ENCODE measurements at regions not wholly inside any gene's neighbourhood (a gene's known extent, or its start where the extent isn't known, plus 50 kb on each side); places are given as distances from the start of the nearest gene placed in this dataset.

DNA sequence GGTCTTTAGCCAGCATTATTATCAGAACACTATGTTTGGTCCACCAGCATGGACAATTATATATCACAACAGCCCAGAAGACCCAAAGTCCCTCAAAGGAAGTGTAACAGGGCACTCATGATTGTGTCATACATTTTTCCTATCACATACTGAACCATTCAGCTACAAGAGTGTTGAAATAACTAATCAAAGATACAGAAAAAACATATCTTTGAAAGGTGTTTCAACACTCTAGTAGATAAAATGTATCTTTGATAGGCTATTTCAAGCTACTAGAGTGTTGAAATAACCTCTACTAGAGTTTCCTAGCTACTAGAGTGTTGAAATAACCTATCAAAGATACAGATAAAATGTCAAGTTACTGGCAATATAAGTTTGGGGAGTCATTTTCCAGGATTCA is 545.0 kb downstream of the PRR16 start:
- TF ChIP-seq, protein P1, sequence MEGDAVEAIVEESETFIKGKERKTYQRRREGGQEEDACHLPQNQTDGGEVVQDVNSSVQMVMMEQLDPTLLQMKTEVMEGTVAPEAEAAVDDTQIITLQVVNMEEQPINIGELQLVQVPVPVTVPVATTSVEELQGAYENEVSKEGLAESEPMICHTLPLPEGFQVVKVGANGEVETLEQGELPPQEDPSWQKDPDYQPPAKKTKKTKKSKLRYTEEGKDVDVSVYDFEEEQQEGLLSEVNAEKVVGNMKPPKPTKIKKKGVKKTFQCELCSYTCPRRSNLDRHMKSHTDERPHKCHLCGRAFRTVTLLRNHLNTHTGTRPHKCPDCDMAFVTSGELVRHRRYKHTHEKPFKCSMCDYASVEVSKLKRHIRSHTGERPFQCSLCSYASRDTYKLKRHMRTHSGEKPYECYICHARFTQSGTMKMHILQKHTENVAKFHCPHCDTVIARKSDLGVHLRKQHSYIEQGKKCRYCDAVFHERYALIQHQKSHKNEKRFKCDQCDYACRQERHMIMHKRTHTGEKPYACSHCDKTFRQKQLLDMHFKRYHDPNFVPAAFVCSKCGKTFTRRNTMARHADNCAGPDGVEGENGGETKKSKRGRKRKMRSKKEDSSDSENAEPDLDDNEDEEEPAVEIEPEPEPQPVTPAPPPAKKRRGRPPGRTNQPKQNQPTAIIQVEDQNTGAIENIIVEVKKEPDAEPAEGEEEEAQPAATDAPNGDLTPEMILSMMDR (IDR thresholded peaks at IDR 0.05; ENCODE audit: low read depth, low read length, poor library complexity, severe bottlenecking): no peak
- TF ChIP-seq EZH2phosphoT487 (IDR thresholded peaks at IDR 0.05; ENCODE audit: borderline replicate concordance, low read length): no peak
- Histone ChIP-seq H3K4me3 (ENCODE audit: low read length) (no peak overlapping the region), H4K20me1 (ENCODE audit: control insufficient read depth, insufficient read depth, low read depth, low read length) (no peaks in the 10 kb centered on the region), H3K9me2 (replicated peaks; ENCODE audit: control insufficient read depth, low read length) (no peaks in the 10 kb centered on the region), H3K36me3 (ENCODE audit: control insufficient read depth, low read length) (no peaks in the 10 kb centered on the region), H3K4me1 (ENCODE audit: control insufficient read depth, low read length) (no peaks in the 10 kb centered on the region), H3K79me2 (ENCODE audit: control insufficient read depth, low read length) (no peaks in the 10 kb centered on the region), H3K9me3 (ENCODE audit: control insufficient read depth, insufficient read depth, low read length) (no peaks in the 10 kb centered on the region), H3K27me3 (ENCODE audit: control insufficient read depth, low read length) (no peaks in the 10 kb centered on the region), H3F3A (ENCODE audit: control insufficient read depth, insufficient read depth) (no peaks in the 10 kb centered on the region), H3K27ac (ENCODE audit: low read depth, low read length) (no peak overlapping the region), H3K4me2 (ENCODE audit: low read length) (no peak overlapping the region)

DNA sequence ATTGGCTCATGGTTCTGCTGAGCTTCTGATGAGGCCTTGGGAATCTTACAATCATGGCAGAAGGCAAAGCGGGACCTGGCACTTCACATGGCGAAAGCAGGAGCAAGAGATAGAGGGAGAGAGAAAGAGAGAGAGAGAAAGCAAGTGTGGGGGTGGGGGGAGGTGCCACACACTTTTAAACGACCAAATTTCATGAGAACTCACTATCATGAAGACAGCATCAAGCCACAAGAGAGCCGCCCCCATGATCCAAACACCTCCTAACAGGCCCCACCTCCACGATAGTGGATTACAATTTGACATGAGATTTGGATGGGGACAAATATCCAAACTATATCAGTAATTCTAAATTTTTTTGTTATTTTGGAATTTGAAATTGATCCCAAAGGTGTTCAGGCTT is 553.9 kb downstream of the PRR16 start:
- Histone ChIP-seq H3K27me3 (ENCODE audit: control insufficient read depth, low read length) (no peaks in the 10 kb centered on the region), H3F3A (ENCODE audit: control insufficient read depth, insufficient read depth) (no peaks in the 10 kb centered on the region), H3K4me2 (ENCODE audit: low read length) (no peak overlapping the region), H3K4me3 (ENCODE audit: low read length) (no peak overlapping the region), H3K9me2 (replicated peaks; ENCODE audit: control insufficient read depth, low read length) (no peaks in the 10 kb centered on the region), H3K4me1 (ENCODE audit: control insufficient read depth, low read length) (no peaks in the 10 kb centered on the region), H3K36me3 (ENCODE audit: control insufficient read depth, low read length) (no peaks in the 10 kb centered on the region), H4K20me1 (ENCODE audit: control insufficient read depth, insufficient read depth, low read depth, low read length) (no peaks in the 10 kb centered on the region), H3K9me3 (ENCODE audit: control insufficient read depth, insufficient read depth, low read length) (no peaks in the 10 kb centered on the region), H3K27ac (ENCODE audit: low read depth, low read length) (no peak overlapping the region), H3K79me2 (ENCODE audit: control insufficient read depth, low read length) (no peaks in the 10 kb centered on the region)
- TF ChIP-seq, protein P1 (IDR thresholded peaks at IDR 0.05; ENCODE audit: low read depth, low read length, poor library complexity, severe bottlenecking): no peak
- no peak for TF ChIP-seq EZH2phosphoT487 (IDR thresholded peaks at IDR 0.05; ENCODE audit: borderline replicate concordance, low read length)

DNA sequence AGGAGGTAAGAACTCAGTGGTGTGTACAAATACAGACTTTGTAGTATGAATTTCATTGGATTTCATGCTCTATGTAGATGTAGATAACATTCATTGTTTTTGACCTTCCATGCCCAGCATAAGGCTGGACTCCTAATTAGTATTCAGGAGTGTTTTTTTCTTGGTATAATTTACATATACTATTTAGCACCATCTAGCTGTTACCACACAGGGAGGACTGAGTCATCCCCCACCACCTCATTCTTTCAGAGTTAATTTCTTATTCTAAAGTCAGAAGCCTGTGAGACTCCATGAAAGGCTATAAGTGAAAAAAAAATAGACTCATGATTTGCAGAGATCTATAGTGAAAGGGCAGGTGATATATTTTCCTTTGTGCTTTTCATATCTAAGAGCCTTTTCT is 555.0 kb downstream of the PRR16 start:
- Histone ChIP-seq H3K36me3 (ENCODE audit: control insufficient read depth, low read length) (no peaks in the 10 kb centered on the region), H3K79me2 (ENCODE audit: control insufficient read depth, low read length) (no peaks in the 10 kb centered on the region), H3K9me2 (replicated peaks; ENCODE audit: control insufficient read depth, low read length) (no peaks in the 10 kb centered on the region), H3K4me3 (ENCODE audit: low read length) (no peak overlapping the region), H3K9me3 (ENCODE audit: control insufficient read depth, insufficient read depth, low read length) (no peaks in the 10 kb centered on the region), H4K20me1 (ENCODE audit: control insufficient read depth, insufficient read depth, low read depth, low read length) (no peaks in the 10 kb centered on the region), H3K4me1 (ENCODE audit: control insufficient read depth, low read length) (no peaks in the 10 kb centered on the region), H3K4me2 (ENCODE audit: low read length) (no peak overlapping the region), H3K27ac (ENCODE audit: low read depth, low read length) (no peak overlapping the region), H3K27me3 (ENCODE audit: control insufficient read depth, low read length) (no peaks in the 10 kb centered on the region), H3F3A (ENCODE audit: control insufficient read depth, insufficient read depth) (no peaks in the 10 kb centered on the region)
- TF ChIP-seq EZH2phosphoT487 (IDR thresholded peaks at IDR 0.05; ENCODE audit: borderline replicate concordance, low read length): no peak
- TF ChIP-seq, protein P1 (IDR thresholded peaks at IDR 0.05; ENCODE audit: low read depth, low read length, poor library complexity, severe bottlenecking): no peak

DNA sequence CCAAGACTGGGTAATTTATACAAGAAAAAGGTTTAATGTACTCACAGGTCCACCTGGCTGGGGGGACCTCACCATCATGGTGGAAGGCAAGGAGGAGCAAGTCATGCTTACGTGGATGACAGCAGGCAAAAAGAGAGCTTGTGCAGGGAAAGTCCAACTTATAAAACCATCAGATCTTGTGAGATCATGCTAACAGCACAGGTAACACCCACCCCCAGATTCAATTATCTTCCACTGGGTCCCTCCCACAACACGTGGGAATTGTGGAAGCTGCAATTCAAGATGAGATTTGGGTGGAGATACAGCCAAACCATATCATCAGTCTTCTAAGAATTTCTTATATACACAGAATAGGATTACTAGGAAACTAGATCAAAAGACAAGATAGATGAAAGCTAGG is 555.6 kb downstream of the PRR16 start:
- Histone ChIP-seq H3K9me3 (ENCODE audit: control insufficient read depth, insufficient read depth, low read length) (no peaks in the 10 kb centered on the region), H3K79me2 (ENCODE audit: control insufficient read depth, low read length) (no peaks in the 10 kb centered on the region), H3K27me3 (ENCODE audit: control insufficient read depth, low read length) (no peaks in the 10 kb centered on the region), H3K36me3 (ENCODE audit: control insufficient read depth, low read length) (no peaks in the 10 kb centered on the region), H3K27ac (ENCODE audit: low read depth, low read length) (no peak overlapping the region), H3K4me3 (ENCODE audit: low read length) (no peak overlapping the region), H3K4me1 (ENCODE audit: control insufficient read depth, low read length) (no peaks in the 10 kb centered on the region), H3F3A (ENCODE audit: control insufficient read depth, insufficient read depth) (no peaks in the 10 kb centered on the region), H3K4me2 (ENCODE audit: low read length) (no peak overlapping the region), H3K9me2 (replicated peaks; ENCODE audit: control insufficient read depth, low read length) (no peaks in the 10 kb centered on the region), H4K20me1 (ENCODE audit: control insufficient read depth, insufficient read depth, low read depth, low read length) (no peaks in the 10 kb centered on the region)
- TF ChIP-seq EZH2phosphoT487 (IDR thresholded peaks at IDR 0.05; ENCODE audit: borderline replicate concordance, low read length): no peak
- TF ChIP-seq, protein P1 (IDR thresholded peaks at IDR 0.05; ENCODE audit: low read depth, low read length, poor library complexity, severe bottlenecking): no peak
